Peyer's patch (tissue), 4 donors: ENCODE measurements at regions not wholly inside any gene's neighbourhood (a gene's known extent, or its start where the extent isn't known, plus 50 kb on each side); places are given as distances from the start of the nearest gene placed in this dataset.

Source experiments
- CTCF ChIP-seq, 6 experiments: fragments of 450-650 bp in 4 of 6; fragments of 200-600 bp in 2 of 6; sonication (generic) in 1 of 6; IDR thresholded peaks; one replicate each; pipeline ENCODE4 v1.5.1; 2017 to 2019; ENCODE audit warnings: antibody characterized with exemption in 6 of 6, mild to moderate bottlenecking in 3 of 6, moderate library complexity in 1 of 6
- POLR2A ChIP-seq, 2 donors: fragments of 450-650 bp; IDR thresholded peaks; one replicate each; pipeline ENCODE4 v1.5.1; 2017; ENCODE audit warnings: antibody characterized with exemption in 2 of 2, mild to moderate bottlenecking in 2 of 2, moderate library complexity in 2 of 2

GRCh38 chr4:188767496-188767895 is 628.3 kb downstream of the TRIML1 start:
- TF ChIP-seq POLR2A (IDR thresholded peaks at IDR 0.05) (no peak), CTCF (IDR thresholded peaks at IDR 0.05) (no peak)
